NCI-H2081 treated with DMSO at 0.1 percent for 48 hours (cell line): ENCODE measurements at regions not wholly inside any gene's neighbourhood (a gene's known extent, or its start where the extent isn't known, plus 50 kb on each side); places are given as distances from the start of the nearest gene placed in this dataset.
"Not testable (repeated sequence)": the region's sequence is repeated elsewhere in the genome, so short reads cannot be mapped to it uniquely, and the experiment has no call there.

Experiments
- DNase-seq: peaks from one replicate; lab custom pipeline; 2025; lab: John Stamatoyannopoulos, UW

- DNase-seq = no peak
These were observed 462.6 kb downstream of the RNF144A start for GRCh38 chr2:7379799-7380198.

- no peak for DNase-seq
These were observed 467.6 kb downstream of the RNF144A start for GRCh38 chr2:7384773-7385349.

GRCh38 chr2:7390311-7390710, 473.1 kb downstream of the RNF144A start:
- DNase-seq = not testable (repeated sequence)

GRCh38 chr2:7392076-7392787, 475.0 kb downstream of the RNF144A start:
- DNase-seq = no peak

GRCh38 chr2:7394195-7394594, 477.0 kb downstream of the RNF144A start:
- no peak for DNase-seq

GRCh38 chr2:7400628-7401027, 483.4 kb downstream of the RNF144A start:
- DNase-seq = no peak

GRCh38 chr2:7403092-7403775, 486.0 kb downstream of the RNF144A start:
- no peak for DNase-seq

- no peak for DNase-seq
These were observed 488.9 kb downstream of the RNF144A start for GRCh38 chr2:7405861-7406715.

GRCh38 chr2:7407001-7407400, 489.8 kb downstream of the RNF144A start:
- no peak for DNase-seq

- DNase-seq = no peak
These were observed 490.9 kb downstream of the RNF144A start for GRCh38 chr2:7407906-7408680.

- no peak for DNase-seq
These were observed 494.5 kb downstream of the RNF144A start for GRCh38 chr2:7411691-7412090.

- no peak for DNase-seq
These were observed 500.9 kb downstream of the RNF144A start for GRCh38 chr2:7417845-7418742.

GRCh38 chr2:7419186-7419585, 502.0 kb downstream of the RNF144A start:
- DNase-seq = no peak

GRCh38 chr2:7419814-7420311, 502.7 kb downstream of the RNF144A start:
- no peak for DNase-seq

GRCh38 chr2:7420530-7420929, 503.3 kb downstream of the RNF144A start:
- no peak for DNase-seq

GRCh38 chr2:7424481-7424880, 507.3 kb downstream of the RNF144A start:
- no peak for DNase-seq

- peak; percentile 59 for DNase-seq
These were observed 510.3 kb downstream of the RNF144A start for GRCh38 chr2:7427293-7428060.

- no peak for DNase-seq
These were observed 511.4 kb downstream of the RNF144A start for GRCh38 chr2:7428454-7429204.

- DNase-seq = no peak
These were observed 512.5 kb downstream of the RNF144A start for GRCh38 chr2:7429733-7430132.
